NCI-H526 (cell line): ENCODE measurements at regions not wholly inside any gene's neighbourhood (a gene's known extent, or its start where the extent isn't known, plus 50 kb on each side); places are given as distances from the start of the nearest gene placed in this dataset.
A peak's percentile ranks its signal among the peaks of the same experiment; 100 is the strongest.

ENCODE experiments used
- DNase-seq, 2 experiments: peaks; one replicate each; lab custom pipeline; 2025; lab: John Stamatoyannopoulos, UW

DNA sequence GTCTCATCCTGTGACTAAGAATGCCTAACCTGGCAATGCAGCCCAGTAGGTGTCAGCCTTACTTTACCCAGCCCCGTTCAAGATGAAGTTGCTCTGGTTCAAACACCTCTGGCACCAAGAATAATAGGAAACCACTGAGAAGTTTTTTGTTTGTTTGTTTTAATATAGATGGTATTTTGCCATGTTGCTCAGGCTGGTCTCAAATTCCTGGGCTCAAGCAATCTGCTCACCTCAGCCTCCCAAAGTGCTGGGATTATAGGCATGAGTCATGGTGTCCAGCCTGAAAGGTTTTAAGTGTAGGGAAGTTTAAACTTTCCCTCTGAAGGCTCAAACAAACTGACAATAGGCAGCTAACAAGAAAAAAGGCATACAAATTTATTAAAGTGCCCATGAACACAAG lies 51.2 kb upstream of the ABCC4 start:
- DNase-seq, result no peak

- DNase-seq, result no peak
Measured at GRCh38 chr13:95354156-95354555, 52.9 kb upstream of the ABCC4 start.

DNA sequence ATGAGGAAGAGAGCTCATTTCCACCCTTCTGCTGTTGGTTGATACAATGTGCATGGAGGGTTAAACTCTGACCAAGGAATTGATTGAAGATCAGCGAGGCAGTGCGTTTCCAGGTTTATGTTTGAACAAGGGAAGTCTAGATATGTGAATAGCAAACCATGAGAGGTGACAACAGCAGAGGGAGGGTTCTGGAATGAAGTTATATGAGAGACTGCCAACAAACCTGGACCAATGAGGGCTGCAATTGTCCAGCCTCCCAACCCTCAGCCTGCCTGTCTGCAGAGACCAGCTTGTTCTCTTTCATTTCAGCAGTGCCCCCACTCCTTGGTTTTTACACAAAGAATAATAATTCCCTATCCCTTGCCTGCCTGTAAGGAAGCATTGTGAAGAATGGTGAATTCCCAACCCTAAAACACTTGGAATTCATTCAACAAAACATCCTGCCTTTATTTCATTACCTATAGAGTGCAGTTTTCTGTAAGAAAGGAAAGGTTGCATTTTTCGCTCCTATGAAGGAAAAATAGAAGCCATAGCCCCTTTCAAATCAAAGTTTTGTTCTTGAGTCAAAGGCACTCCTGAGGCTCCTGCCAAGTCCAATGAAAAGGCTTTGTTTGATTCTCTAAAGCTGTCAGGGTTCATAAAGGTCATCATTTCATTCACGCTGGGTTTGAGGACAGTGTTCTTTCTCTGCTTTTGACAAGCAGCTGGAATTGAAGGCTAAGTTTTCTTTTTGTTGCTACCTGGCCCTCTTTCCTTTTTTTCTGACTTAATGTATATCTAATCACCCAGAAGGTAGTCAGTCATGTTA lies 53.6 kb upstream of the ABCC4 start:
- no peak for DNase-seq

GRCh38 chr13:95355494-95355893 lies 54.2 kb upstream of the ABCC4 start:
- DNase-seq, result no peak

DNA sequence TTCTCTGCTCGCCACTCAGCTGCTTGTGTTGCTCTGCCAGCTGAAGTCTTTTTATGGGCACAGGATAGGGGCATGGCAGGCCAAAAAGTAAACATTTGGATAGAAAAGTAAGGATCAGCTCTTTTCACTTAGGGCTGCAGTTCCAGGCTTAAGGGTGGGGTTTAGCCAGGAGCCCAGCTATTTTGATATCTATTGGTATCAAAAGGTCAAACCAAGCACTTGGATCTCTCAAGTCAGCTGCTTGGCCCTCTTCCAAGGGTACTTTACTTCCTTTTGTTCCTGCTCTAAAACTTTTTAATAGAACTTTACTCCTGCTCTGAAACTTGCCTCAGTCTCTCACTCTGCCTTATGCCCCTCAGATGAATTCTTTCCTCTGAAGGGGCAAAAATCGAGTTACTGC lies 55.7 kb upstream of the ABCC4 start:
- DNase-seq, result no peak

DNA sequence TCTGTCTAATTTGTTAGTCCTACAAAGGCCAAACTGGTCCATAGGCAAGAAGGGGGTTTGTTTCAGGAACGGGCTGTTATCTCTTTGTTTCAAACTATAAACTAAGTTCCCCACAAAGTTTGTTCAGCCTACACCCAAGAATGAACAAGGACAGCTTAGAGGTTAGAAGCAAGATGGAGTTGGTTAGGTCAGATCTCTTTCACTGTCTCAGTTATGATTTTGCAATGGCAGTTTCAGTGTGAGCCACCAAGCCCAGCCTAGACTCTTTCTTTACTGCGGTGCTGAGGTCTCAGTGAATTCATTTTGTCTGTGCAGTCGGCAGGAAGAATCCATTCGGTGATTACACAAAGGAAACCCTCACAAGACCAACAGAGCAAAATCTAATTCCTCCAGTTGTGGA lies 56.6 kb upstream of the ABCC4 start:
- DNase-seq, result no peak

GRCh38 chr13:95360052-95360451 lies 58.8 kb upstream of the ABCC4 start:
- DNase-seq, result no peak

DNA sequence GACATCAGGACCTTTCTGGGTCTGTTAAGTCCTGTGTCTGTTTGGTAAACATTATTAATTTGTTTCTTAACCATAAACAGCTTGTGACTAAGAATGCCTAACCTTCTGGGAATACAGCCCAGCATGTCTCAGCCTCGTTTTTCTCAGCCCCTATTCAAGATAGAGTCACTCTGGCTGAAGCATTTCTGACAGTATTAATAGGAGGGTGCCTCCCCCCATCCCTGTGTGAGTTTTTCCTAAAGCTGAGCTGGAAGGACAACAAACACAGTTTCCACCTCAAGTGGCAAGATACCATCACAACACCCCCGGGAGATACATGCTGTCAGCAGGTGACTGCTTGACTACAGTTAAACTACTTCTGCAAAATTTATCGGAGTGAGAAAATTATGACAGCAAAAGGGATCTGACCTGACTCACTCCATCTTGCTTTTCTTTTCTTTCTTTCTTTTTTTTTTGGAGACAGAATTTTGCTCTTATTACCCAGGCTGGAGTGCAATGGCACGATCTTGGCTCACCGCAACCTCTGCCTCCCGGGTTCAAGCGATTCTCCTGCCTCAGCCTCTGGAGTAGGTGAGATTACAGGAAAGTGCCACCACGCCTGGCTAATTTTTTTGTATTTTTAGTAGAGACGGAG lies 59.3 kb upstream of the ABCC4 start:
- DNase-seq, result peak in 1 of 2 experiments; percentile 16

DNA sequence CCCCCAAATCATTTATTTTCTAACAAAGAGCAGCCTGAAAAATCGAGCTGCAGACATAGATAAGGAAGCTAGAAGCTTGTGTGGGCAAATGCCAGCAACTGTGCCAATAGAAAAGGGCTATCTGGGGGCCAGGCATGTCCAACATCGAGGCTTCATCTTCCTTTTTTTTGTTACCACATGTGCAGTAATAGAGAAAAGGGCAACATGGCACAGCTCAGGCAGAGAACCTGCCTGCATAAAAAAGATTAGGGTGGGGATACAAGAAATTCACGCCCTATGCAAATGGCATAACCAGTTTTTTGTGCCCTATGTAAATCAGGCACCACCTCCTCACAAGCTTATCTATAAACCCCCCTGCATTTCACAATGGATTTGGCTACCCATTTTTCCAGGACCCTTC lies 60.4 kb upstream of the ABCC4 start:
- DNase-seq, result peak; percentile 21 to 82

GRCh38 chr13:95362666-95363065 lies 61.4 kb upstream of the ABCC4 start:
- DNase-seq, result no peak

GRCh38 chr13:95367309-95367843 lies 66.1 kb upstream of the ABCC4 start:
- peak in 1 of 2 experiments; percentile 32 for DNase-seq

- DNase-seq, result no peak
Measured at GRCh38 chr13:95368998-95369397, 67.7 kb upstream of the ABCC4 start.

DNA sequence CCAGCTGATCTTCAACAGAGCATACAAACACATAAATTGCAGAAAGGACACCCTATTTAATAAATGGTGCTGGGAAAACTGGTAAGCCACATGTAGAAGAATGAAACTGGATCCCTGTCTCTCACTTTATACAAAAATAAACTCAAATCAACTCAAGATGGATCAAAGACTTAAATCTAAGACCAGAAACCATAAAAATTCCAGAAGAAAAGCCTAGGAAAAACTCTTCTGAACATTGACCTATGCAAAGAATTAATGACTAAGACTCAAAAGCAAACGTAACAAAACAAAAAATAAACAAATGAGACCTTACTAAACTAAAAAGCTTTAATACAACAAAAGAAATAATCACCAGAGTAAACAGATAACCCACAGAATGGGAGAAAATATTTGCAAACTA lies 74.5 kb upstream of the ABCC4 start:
- DNase-seq, result no peak

GRCh38 chr13:95378603-95379002 lies 77.4 kb upstream of the ABCC4 start:
- peak in 1 of 2 experiments; percentile 44 for DNase-seq

- DNase-seq, result peak; percentile 95 to 97
Measured at GRCh38 chr13:95380468-95381211, 79.4 kb upstream of the ABCC4 start.

DNA sequence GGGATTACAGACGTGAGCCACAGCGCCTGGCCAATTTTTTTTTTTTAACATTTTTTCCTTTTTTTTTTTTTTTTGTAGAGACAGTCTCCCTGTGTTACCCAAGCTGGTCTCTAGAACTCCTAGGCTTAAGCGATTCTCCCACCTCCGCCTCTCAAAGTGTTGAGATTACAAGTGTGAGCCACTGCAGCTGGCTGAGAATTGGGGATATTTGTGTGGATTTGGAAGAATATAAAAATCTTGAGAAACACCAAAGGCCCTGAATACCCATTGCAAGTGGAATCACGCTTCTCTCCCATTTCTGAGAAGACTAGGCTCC lies 79.9 kb upstream of the ABCC4 start:
- DNase-seq, result no peak

GRCh38 chr13:95382411-95382810 lies 81.2 kb upstream of the ABCC4 start:
- no peak for DNase-seq

DNA sequence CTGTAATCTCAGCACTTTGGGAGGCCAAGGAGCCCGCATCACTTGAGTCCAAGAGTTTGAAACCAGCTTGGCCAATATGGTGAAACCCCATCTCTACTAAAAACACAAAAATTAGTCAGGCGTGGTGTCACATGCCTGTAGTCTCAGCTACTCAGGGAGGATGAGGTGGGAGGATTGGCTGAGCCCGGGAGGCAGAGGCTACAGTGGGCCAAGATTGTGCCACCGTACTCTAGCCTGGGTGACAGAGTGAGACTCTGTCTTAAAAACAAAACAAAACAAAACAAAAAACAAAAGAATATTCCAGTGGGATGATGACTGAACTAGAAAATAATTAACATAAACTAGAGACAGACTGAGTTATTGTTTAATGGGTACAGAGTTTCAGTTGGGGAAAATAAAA lies 81.7 kb upstream of the ABCC4 start:
- no peak for DNase-seq

DNA sequence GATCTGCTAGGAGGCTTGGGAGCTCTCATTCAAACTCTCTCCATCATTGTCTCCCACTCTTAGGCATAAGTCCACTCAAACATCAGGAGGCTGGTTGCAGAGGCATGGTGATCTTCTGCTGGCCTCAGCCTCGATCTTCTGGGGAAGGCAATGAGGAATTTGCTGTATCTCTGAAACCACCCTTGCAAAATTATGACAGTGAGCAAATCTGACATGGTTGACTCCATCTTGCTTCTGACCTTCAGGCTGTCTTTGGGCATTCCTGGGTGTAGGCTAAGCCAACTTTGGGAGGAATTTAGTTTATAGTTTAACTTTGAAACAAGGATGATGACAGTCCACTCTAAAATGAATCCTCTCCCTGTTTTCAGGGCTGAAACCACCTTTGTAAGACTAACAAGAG lies 84.1 kb upstream of the ABCC4 start:
- DNase-seq, result no peak

DNA sequence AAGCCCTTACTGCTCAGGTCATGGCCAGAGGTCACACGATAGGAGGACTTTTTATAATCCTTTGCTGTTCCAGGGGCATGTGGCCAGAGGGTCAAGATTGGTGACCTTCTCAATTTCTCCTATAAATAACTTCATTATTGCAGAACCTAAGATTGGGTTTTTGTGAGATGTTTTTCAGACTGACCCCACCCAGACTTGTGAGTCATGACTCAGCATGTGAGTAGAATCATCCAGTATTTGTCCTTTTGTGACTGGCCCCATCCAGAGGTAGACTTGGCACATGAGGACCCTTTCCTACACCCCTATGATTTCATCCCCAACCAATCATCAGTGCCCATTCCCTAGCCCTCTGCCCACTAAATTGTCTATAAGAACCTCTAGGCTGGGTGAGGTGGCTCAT lies 84.5 kb upstream of the ABCC4 start:
- no peak for DNase-seq

GRCh38 chr13:95386370-95386769 lies 85.1 kb upstream of the ABCC4 start:
- no peak for DNase-seq

DNA sequence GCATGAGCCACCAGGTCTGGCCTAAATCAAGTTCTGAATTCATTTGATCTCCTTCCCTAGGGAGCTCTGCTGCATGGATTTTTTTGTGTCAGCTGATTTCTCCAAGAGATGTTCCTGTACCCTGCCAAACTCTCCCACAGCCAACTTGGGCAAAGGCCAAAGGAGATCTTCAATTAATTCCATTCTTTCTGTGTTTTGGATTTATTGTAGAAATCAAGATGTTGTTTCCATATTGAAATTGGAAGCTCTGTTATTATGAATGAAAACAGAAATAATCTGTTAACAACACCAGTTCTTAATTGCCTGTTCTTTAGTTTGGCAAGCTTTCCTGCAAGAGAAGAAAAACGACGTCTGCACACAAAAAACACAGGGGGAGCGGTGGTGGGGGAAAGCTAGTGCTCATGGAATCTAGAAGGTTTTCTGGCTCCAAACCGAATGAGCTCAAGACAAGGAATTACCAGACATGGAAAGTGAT lies 86.5 kb upstream of the ABCC4 start:
- DNase-seq, result no peak
